Upper lobe of left lung (tissue), 4 donors: ENCODE measurements at regions not wholly inside any gene's neighbourhood (a gene's known extent, or its start where the extent isn't known, plus 50 kb on each side); places are given as distances from the start of the nearest gene placed in this dataset.

Source experiments
- EP300 ChIP-seq, 4 donors: sonication (generic); formaldehyde crosslinking; IDR thresholded peaks; one replicate each; pipeline ENCODE4 v1.5.1; 2017; ENCODE audit warnings: antibody characterized with exemption in 4 of 4, control low read depth in 2 of 4
- POLR2A ChIP-seq, 4 donors: fragments of 450-650 bp; IDR thresholded peaks; one replicate each; pipeline ENCODE4 v1.5.1; 2016 to 2017; ENCODE audit warnings: antibody characterized with exemption in 4 of 4, mild to moderate bottlenecking in 2 of 4
- POLR2AphosphoS5 ChIP-seq, 2 donors: sonication (generic); formaldehyde crosslinking; IDR thresholded peaks; one replicate each; pipeline ENCODE4 v1.5.1; 2017; ENCODE audit warnings: antibody characterized with exemption in 2 of 2
- TF ChIP-seq, protein P1 (sequence below), 6 experiments: fragments of 450-650 bp in 4 of 6; fragments of 200-600 bp in 2 of 6; sonication (generic) in 2 of 6; IDR thresholded peaks; one replicate each; pipeline ENCODE4 v1.5.1; 2016 to 2019; ENCODE audit warnings: antibody characterized with exemption in 6 of 6

DNA sequence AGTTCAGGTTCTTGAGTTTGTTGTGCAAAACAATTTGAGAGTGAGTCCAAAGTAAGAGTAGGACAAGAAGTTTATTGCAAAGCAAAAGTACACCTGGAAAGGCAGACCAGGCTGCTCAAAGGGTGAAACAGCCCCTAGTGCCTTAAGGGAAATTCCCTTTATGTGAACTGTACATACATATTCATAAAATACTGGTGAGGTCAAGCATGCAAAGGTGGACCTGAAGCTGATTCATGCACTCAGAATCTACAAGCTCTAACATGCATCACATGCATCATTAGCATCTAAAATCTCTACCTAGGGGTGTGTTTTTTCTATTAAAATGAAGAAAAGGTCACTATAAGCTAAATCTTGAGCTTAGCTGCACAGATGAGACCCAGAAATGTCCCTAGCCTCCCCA, 266.9 kb downstream of the SPATA18 start:
- TF ChIP-seq POLR2A (IDR thresholded peaks at IDR 0.05) (no peak), POLR2AphosphoS5 (IDR thresholded peaks at IDR 0.05) (no peak), EP300 (IDR thresholded peaks at IDR 0.05) (no peak)
- TF ChIP-seq, protein P1, sequence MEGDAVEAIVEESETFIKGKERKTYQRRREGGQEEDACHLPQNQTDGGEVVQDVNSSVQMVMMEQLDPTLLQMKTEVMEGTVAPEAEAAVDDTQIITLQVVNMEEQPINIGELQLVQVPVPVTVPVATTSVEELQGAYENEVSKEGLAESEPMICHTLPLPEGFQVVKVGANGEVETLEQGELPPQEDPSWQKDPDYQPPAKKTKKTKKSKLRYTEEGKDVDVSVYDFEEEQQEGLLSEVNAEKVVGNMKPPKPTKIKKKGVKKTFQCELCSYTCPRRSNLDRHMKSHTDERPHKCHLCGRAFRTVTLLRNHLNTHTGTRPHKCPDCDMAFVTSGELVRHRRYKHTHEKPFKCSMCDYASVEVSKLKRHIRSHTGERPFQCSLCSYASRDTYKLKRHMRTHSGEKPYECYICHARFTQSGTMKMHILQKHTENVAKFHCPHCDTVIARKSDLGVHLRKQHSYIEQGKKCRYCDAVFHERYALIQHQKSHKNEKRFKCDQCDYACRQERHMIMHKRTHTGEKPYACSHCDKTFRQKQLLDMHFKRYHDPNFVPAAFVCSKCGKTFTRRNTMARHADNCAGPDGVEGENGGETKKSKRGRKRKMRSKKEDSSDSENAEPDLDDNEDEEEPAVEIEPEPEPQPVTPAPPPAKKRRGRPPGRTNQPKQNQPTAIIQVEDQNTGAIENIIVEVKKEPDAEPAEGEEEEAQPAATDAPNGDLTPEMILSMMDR (IDR thresholded peaks at IDR 0.05): no peak
